ENCODE measurements at regions not wholly inside any gene's neighbourhood (a gene's known extent, or its start where the extent isn't known, plus 50 kb on each side); places are given as distances from the start of the nearest gene placed in this dataset.

DNA sequence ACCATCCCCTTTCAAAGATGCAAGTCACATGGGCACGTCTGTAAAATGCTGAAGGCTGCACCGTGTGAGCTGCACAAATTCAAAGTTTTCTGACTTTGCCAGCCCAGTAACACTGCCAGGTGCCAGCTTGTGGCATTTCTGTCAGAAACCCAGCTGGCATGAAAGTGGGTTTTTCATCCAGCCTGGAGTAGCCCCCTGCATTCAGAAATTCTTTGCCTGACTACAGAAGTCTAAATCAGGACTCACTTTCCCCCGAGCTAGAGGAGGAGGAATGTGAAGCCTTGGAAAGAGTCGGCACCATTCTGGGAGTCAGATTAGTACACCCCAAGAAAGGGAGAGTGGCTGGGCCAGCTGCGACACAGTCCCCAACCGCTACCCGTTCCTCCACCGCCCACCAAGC is 56.7 kb upstream of the EN2 start:
- Histone ChIP-seq H2AFZ (ENCODE audit: low read length) (no peak overlapping the region), H3K18ac (ENCODE audit: low read length) (no peak overlapping the region), H2BK120ac (ENCODE audit: low read depth, low read length) (no peak overlapping the region), H3K4me3 (ENCODE audit: low read length in 2 of 2) (no peak overlapping the region), H3K4me1 (ENCODE audit: control insufficient read depth in 2 of 2, insufficient read depth in 1 of 2, low read depth in 1 of 2, low read length in 2 of 2) (peaks cover 5 to 9% of the 10 kb centered on the region in 2 donors), H3K79me1 (ENCODE audit: low read depth, low read length) (no peaks in the 10 kb centered on the region), H3K14ac (ENCODE audit: low read length) (no peak overlapping the region), H2BK12ac (ENCODE audit: low read length) (no peak overlapping the region), H3K4ac (ENCODE audit: low read length) (no peak overlapping the region), H2AK5ac (ENCODE audit: low read depth, low read length) (no peak overlapping the region), H3K23ac (ENCODE audit: low read depth, low read length, poor library complexity) (no peak overlapping the region), H3K36me3 (replicated peaks in 1 of 2; ENCODE audit: control insufficient read depth in 2 of 2, insufficient read depth in 2 of 2, low read length in 2 of 2) (no peaks in the 10 kb centered on the region), H3K4me2 (ENCODE audit: insufficient read depth, low read length, poor library complexity, severe bottlenecking) (no peak overlapping the region), H2BK15ac (ENCODE audit: low read length) (no peak overlapping the region), H2BK5ac (ENCODE audit: low read length) (no peak overlapping the region), H3K27ac (replicated peaks; ENCODE audit: low read length) (no peak overlapping the region), H3K9ac (ENCODE audit: low read depth, low read length, poor library complexity) (no peak overlapping the region), H3K27me3 (ENCODE audit: control insufficient read depth in 3 of 3, insufficient read depth in 3 of 3, low read depth in 1 of 3, low read length in 3 of 3) (peaks cover 0 to 72% (median 2%) of the 10 kb centered on the region in 3 experiments), H4K8ac (ENCODE audit: low read depth, low read length) (no peak overlapping the region), H3K9me3 (replicated peaks in 1 of 2; ENCODE audit: control insufficient read depth in 2 of 2, insufficient read depth in 1 of 2, low read depth in 1 of 2, low read length in 2 of 2) (peaks cover 6 to 10% of the 10 kb centered on the region in 2 donors), H4K91ac (ENCODE audit: low read depth, low read length, poor library complexity) (no peak overlapping the region)
- WGBS, 2 donors (ENCODE audit: extremely low coverage in 2 of 2, insufficient read length in 2 of 2, insufficient replicate concordance in 1 of 2): no CpG with 5 or more reads among the region's 8 CpGs
- no peak for DNase-seq (ENCODE audit: low spot score)

DNA sequence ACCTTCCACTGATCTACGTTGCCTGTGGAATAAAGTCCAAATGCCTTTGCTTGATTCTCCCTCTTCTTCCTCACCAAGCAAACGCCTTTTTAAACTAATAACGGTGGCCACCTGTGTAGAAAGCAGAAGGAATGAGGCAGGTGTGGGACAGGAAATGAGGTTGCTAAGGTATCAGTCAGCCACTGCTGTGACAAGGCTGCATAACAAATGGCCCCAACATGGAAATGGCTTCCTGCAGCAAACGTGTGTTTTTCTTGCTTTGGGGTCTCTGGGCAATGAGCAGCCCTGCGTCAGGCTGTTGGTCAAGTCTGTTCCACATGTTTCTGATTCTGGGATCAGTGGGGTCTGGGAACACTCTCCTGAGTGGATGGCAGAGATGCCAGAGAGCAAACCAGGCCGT is 56.0 kb upstream of the EN2 start:
- H3K4ac ChIP-seq (ENCODE audit: low read length): no peak overlapping the region
- peak overlapping the region; percentile 63 for H2AK5ac ChIP-seq (ENCODE audit: low read depth, low read length)
- no peak overlapping the region for H4K8ac ChIP-seq (ENCODE audit: low read depth, low read length)
- no CpG with 5 or more reads among the region's 6 CpGs for WGBS, 2 donors (ENCODE audit: extremely low coverage in 2 of 2, insufficient read length in 2 of 2, insufficient replicate concordance in 1 of 2)
- H3K27me3 ChIP-seq (ENCODE audit: control insufficient read depth in 3 of 3, insufficient read depth in 3 of 3, low read depth in 1 of 3, low read length in 3 of 3): peaks cover 0 to 72% (median 2%) of the 10 kb centered on the region in 3 experiments
- no peak overlapping the region for H3K23ac ChIP-seq (ENCODE audit: low read depth, low read length, poor library complexity)
- no peak overlapping the region for H3K4me2 ChIP-seq (ENCODE audit: insufficient read depth, low read length, poor library complexity, severe bottlenecking)
- no peak overlapping the region for H4K91ac ChIP-seq (ENCODE audit: low read depth, low read length, poor library complexity)
- no peak overlapping the region for H3K14ac ChIP-seq (ENCODE audit: low read length)
- H3K4me3 ChIP-seq (ENCODE audit: low read length in 2 of 2): no peak overlapping the region
- peaks cover 5 to 9% of the 10 kb centered on the region in 2 donors for H3K4me1 ChIP-seq (ENCODE audit: control insufficient read depth in 2 of 2, insufficient read depth in 1 of 2, low read depth in 1 of 2, low read length in 2 of 2)
- H3K9ac ChIP-seq (ENCODE audit: low read depth, low read length, poor library complexity): no peak overlapping the region
- H3K18ac ChIP-seq (ENCODE audit: low read length): no peak overlapping the region
- H3K79me1 ChIP-seq (ENCODE audit: low read depth, low read length): no peaks in the 10 kb centered on the region
- H2BK15ac ChIP-seq (ENCODE audit: low read length): no peak overlapping the region
- H2BK5ac ChIP-seq (ENCODE audit: low read length): no peak overlapping the region
- H2BK12ac ChIP-seq (ENCODE audit: low read length): no peak overlapping the region
- peaks cover 6 to 10% of the 10 kb centered on the region in 2 donors for H3K9me3 ChIP-seq (replicated peaks in 1 of 2; ENCODE audit: control insufficient read depth in 2 of 2, insufficient read depth in 1 of 2, low read depth in 1 of 2, low read length in 2 of 2)
- no peak overlapping the region for H3K27ac ChIP-seq (replicated peaks; ENCODE audit: low read length)
- H2BK120ac ChIP-seq (ENCODE audit: low read depth, low read length): no peak overlapping the region
- no peak overlapping the region for H2AFZ ChIP-seq (ENCODE audit: low read length)
- DNase-seq (ENCODE audit: low spot score): no peak
- H3K36me3 ChIP-seq (replicated peaks in 1 of 2; ENCODE audit: control insufficient read depth in 2 of 2, insufficient read depth in 2 of 2, low read length in 2 of 2): no peaks in the 10 kb centered on the region

DNA sequence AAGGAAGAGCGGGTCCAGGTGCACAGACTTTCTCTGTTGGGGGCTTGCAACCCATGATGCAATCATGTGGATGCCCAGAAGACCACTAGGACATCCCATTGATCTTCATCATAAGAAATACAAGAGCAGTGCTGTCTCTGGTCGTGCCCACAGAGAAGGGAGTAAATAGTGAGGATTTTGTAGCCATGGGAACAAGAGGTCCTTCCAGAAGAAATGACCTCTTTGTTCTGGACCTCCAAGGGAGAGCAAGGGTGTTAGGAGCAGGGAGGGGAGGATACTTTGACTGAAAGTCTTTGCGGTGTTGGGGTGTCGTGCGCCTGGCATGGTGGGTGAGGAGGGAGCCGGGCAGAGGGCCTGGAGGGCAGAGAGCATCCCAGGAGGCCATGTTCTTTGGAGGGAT is 55.0 kb upstream of the EN2 start:
- H3K27me3 ChIP-seq (ENCODE audit: control insufficient read depth in 3 of 3, insufficient read depth in 3 of 3, low read depth in 1 of 3, low read length in 3 of 3): peaks cover 0 to 67% (median 2%) of the 10 kb centered on the region in 3 experiments
- DNase-seq (ENCODE audit: low spot score): no peak
- H2AK5ac ChIP-seq (ENCODE audit: low read depth, low read length): peak overlapping the region; percentile 92
- no peak overlapping the region for H2BK12ac ChIP-seq (ENCODE audit: low read length)
- WGBS, 2 donors (ENCODE audit: extremely low coverage in 2 of 2, insufficient read length in 2 of 2, insufficient replicate concordance in 1 of 2): no CpG with 5 or more reads among the region's 6 CpGs
- H3K36me3 ChIP-seq (replicated peaks in 1 of 2; ENCODE audit: control insufficient read depth in 2 of 2, insufficient read depth in 2 of 2, low read length in 2 of 2): no peaks in the 10 kb centered on the region
- H3K4me2 ChIP-seq (ENCODE audit: insufficient read depth, low read length, poor library complexity, severe bottlenecking): no peak overlapping the region
- no peak overlapping the region for H3K4me3 ChIP-seq (ENCODE audit: low read length in 2 of 2)
- peak overlapping the region; percentile 56 for H3K14ac ChIP-seq (ENCODE audit: low read length)
- H3K9me3 ChIP-seq (replicated peaks in 1 of 2; ENCODE audit: control insufficient read depth in 2 of 2, insufficient read depth in 1 of 2, low read depth in 1 of 2, low read length in 2 of 2): peaks cover 6 to 10% of the 10 kb centered on the region in 2 donors
- H2BK15ac ChIP-seq (ENCODE audit: low read length): no peak overlapping the region
- peaks cover 5 to 9% of the 10 kb centered on the region in 2 donors for H3K4me1 ChIP-seq (ENCODE audit: control insufficient read depth in 2 of 2, insufficient read depth in 1 of 2, low read depth in 1 of 2, low read length in 2 of 2)
- H3K4ac ChIP-seq (ENCODE audit: low read length): no peak overlapping the region
- no peak overlapping the region for H4K91ac ChIP-seq (ENCODE audit: low read depth, low read length, poor library complexity)
- no peak overlapping the region for H3K27ac ChIP-seq (replicated peaks; ENCODE audit: low read length)
- peak overlapping the region; percentile 80 for H3K18ac ChIP-seq (ENCODE audit: low read length)
- H3K9ac ChIP-seq (ENCODE audit: low read depth, low read length, poor library complexity): no peak overlapping the region
- H2BK5ac ChIP-seq (ENCODE audit: low read length): peak overlapping the region; percentile 5
- H4K8ac ChIP-seq (ENCODE audit: low read depth, low read length): no peak overlapping the region
- no peak overlapping the region for H3K23ac ChIP-seq (ENCODE audit: low read depth, low read length, poor library complexity)
- no peak overlapping the region for H2AFZ ChIP-seq (ENCODE audit: low read length)
- H3K79me1 ChIP-seq (ENCODE audit: low read depth, low read length): no peaks in the 10 kb centered on the region
- H2BK120ac ChIP-seq (ENCODE audit: low read depth, low read length): no peak overlapping the region

DNA sequence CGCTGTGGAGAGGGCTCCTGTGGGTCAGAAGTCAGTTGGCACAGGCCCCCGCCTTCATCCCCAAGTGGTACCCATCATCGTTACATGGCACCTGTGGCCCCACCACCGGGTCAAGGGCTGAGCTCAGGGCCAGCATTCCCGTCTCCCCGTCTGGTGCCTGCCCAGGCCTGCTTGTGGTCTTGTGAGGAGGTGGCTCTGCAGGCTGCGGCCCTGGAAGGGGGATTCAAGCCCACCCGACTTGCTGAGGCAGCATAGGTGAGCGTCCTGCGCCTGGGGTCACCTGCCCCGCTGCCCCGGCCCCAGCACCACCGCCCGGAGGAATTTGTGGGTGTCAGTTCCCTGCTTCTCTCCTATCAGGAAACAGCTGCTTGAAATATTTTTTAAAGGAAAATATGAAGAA is 53.0 kb upstream of the EN2 start:
- no peak overlapping the region for H2BK15ac ChIP-seq (ENCODE audit: low read length)
- H2BK12ac ChIP-seq (ENCODE audit: low read length): no peak overlapping the region
- H4K8ac ChIP-seq (ENCODE audit: low read depth, low read length): no peak overlapping the region
- H3K18ac ChIP-seq (ENCODE audit: low read length): peak overlapping the region; percentile 71
- no peak overlapping the region for H3K27ac ChIP-seq (replicated peaks; ENCODE audit: low read length)
- H3K14ac ChIP-seq (ENCODE audit: low read length): no peak overlapping the region
- peaks cover 0 to 70% (median 2%) of the 10 kb centered on the region in 3 experiments for H3K27me3 ChIP-seq (ENCODE audit: control insufficient read depth in 3 of 3, insufficient read depth in 3 of 3, low read depth in 1 of 3, low read length in 3 of 3)
- peak overlapping the region; percentile 7 for H2AK5ac ChIP-seq (ENCODE audit: low read depth, low read length)
- H3K4me1 ChIP-seq (ENCODE audit: control insufficient read depth in 2 of 2, insufficient read depth in 1 of 2, low read depth in 1 of 2, low read length in 2 of 2): peaks cover 9 to 14% of the 10 kb centered on the region in 2 donors
- H3K23ac ChIP-seq (ENCODE audit: low read depth, low read length, poor library complexity): no peak overlapping the region
- no peaks in the 10 kb centered on the region for H3K79me1 ChIP-seq (ENCODE audit: low read depth, low read length)
- no peak overlapping the region for H3K4me2 ChIP-seq (ENCODE audit: insufficient read depth, low read length, poor library complexity, severe bottlenecking)
- no peaks in the 10 kb centered on the region for H3K36me3 ChIP-seq (replicated peaks in 1 of 2; ENCODE audit: control insufficient read depth in 2 of 2, insufficient read depth in 2 of 2, low read length in 2 of 2)
- WGBS, 2 donors (ENCODE audit: extremely low coverage in 2 of 2, insufficient read length in 2 of 2, insufficient replicate concordance in 1 of 2): no CpG with 5 or more reads among the region's 14 CpGs
- no peak overlapping the region for H2BK5ac ChIP-seq (ENCODE audit: low read length)
- no peak overlapping the region for H3K4ac ChIP-seq (ENCODE audit: low read length)
- H3K4me3 ChIP-seq (ENCODE audit: low read length in 2 of 2): no peak overlapping the region
- DNase-seq (ENCODE audit: low spot score): no peak
- peaks cover 4 to 10% of the 10 kb centered on the region in 2 donors for H3K9me3 ChIP-seq (replicated peaks in 1 of 2; ENCODE audit: control insufficient read depth in 2 of 2, insufficient read depth in 1 of 2, low read depth in 1 of 2, low read length in 2 of 2)
- H3K9ac ChIP-seq (ENCODE audit: low read depth, low read length, poor library complexity): no peak overlapping the region
- H2AFZ ChIP-seq (ENCODE audit: low read length): no peak overlapping the region
- H4K91ac ChIP-seq (ENCODE audit: low read depth, low read length, poor library complexity): no peak overlapping the region
- no peak overlapping the region for H2BK120ac ChIP-seq (ENCODE audit: low read depth, low read length)

Measured in neuronal stem cell (in vitro differentiated cells).